ENCODE measurements at regions not wholly inside any gene's neighbourhood (a gene's known extent, or its start where the extent isn't known, plus 50 kb on each side); places are given as distances from the start of the nearest gene placed in this dataset.

GRCh38 chr5:171615705-171616640, 169.6 kb upstream of the SMIM23 start:
- TF ChIP-seq RAD21 (IDR thresholded peaks at IDR 0.05; ENCODE audit: low read depth) (no peak), NFIC (IDR thresholded peaks at IDR 0.05) (no peak), EGR1 (IDR thresholded peaks at IDR 0.05) (no peak), FOXM1 (IDR thresholded peaks at IDR 0.05; ENCODE audit: borderline replicate concordance, low read depth) (no peak), TEAD4 (IDR thresholded peaks at IDR 0.05) (no peak), TCF12 (IDR thresholded peaks at IDR 0.05; ENCODE audit: low read depth) (no peak), CREB1 (IDR thresholded peaks at IDR 0.05; ENCODE audit: low read depth) (no peak), YY1 (IDR thresholded peaks at IDR 0.05; ENCODE audit: low read depth) (no peak), CEBPB (IDR thresholded peaks at IDR 0.05) (no peak), MAX (IDR thresholded peaks at IDR 0.05) (no peak)

- TF ChIP-seq CREB1 (IDR thresholded peaks at IDR 0.05; ENCODE audit: low read depth) = no peak
- no peak for TF ChIP-seq TEAD4 (IDR thresholded peaks at IDR 0.05)
These were observed 168.4 kb upstream of the SMIM23 start for GRCh38 chr5:171617266-171617665.

GRCh38 chr5:171617817-171618591, 167.6 kb upstream of the SMIM23 start:
- TF ChIP-seq REST (IDR thresholded peaks at IDR 0.05; ENCODE audit: low read depth) (no peak), CEBPB (IDR thresholded peaks at IDR 0.05) (no peak), YY1 (IDR thresholded peaks at IDR 0.05; ENCODE audit: low read depth) (no peak), TCF12 (IDR thresholded peaks at IDR 0.05; ENCODE audit: low read depth) (no peak), EGR1 (IDR thresholded peaks at IDR 0.05) (no peak), TAF1 (IDR thresholded peaks at IDR 0.05; ENCODE audit: low read depth) (no peak), FOXM1 (IDR thresholded peaks at IDR 0.05; ENCODE audit: borderline replicate concordance, low read depth) (no peak)

- TF ChIP-seq FOXM1 (IDR thresholded peaks at IDR 0.05; ENCODE audit: borderline replicate concordance, low read depth) = no peak
- TF ChIP-seq YY1 (IDR thresholded peaks at IDR 0.05; ENCODE audit: low read depth) = no peak
- TF ChIP-seq ZBTB7A (IDR thresholded peaks at IDR 0.05; ENCODE audit: low read depth) = no peak
- no peak for TF ChIP-seq MAX (IDR thresholded peaks at IDR 0.05)
- TF ChIP-seq USF1 (IDR thresholded peaks at IDR 0.05) = no peak
- no peak for TF ChIP-seq EGR1 (IDR thresholded peaks at IDR 0.05)
- no peak for TF ChIP-seq CEBPB (IDR thresholded peaks at IDR 0.05)
- no peak for TF ChIP-seq TAF1 (IDR thresholded peaks at IDR 0.05; ENCODE audit: low read depth)
- no peak for TF ChIP-seq TEAD4 (IDR thresholded peaks at IDR 0.05)
- no peak for TF ChIP-seq CREB1 (IDR thresholded peaks at IDR 0.05; ENCODE audit: low read depth)
- no peak for TF ChIP-seq EP300 (IDR thresholded peaks at IDR 0.05; ENCODE audit: borderline replicate concordance)
- no peak for TF ChIP-seq NFIC (IDR thresholded peaks at IDR 0.05)
- no peak for TF ChIP-seq RAD21 (IDR thresholded peaks at IDR 0.05; ENCODE audit: low read depth)
- no peak for TF ChIP-seq REST (IDR thresholded peaks at IDR 0.05; ENCODE audit: low read depth)
- TF ChIP-seq TCF12 (IDR thresholded peaks at IDR 0.05; ENCODE audit: low read depth) = no peak
These were observed 166.4 kb upstream of the SMIM23 start for GRCh38 chr5:171619196-171619595.

GRCh38 chr5:171619744-171620143, 165.9 kb upstream of the SMIM23 start:
- TF ChIP-seq FOXM1 (IDR thresholded peaks at IDR 0.05; ENCODE audit: borderline replicate concordance, low read depth) (no peak), CREB1 (IDR thresholded peaks at IDR 0.05; ENCODE audit: low read depth) (no peak), REST (IDR thresholded peaks at IDR 0.05; ENCODE audit: low read depth) (no peak), EP300 (IDR thresholded peaks at IDR 0.05; ENCODE audit: borderline replicate concordance) (no peak), TEAD4 (IDR thresholded peaks at IDR 0.05) (no peak), NFIC (IDR thresholded peaks at IDR 0.05) (no peak), RAD21 (IDR thresholded peaks at IDR 0.05; ENCODE audit: low read depth) (no peak), USF1 (IDR thresholded peaks at IDR 0.05) (no peak), TAF1 (IDR thresholded peaks at IDR 0.05; ENCODE audit: low read depth) (no peak), YY1 (IDR thresholded peaks at IDR 0.05; ENCODE audit: low read depth) (no peak), CEBPB (IDR thresholded peaks at IDR 0.05) (no peak), EGR1 (IDR thresholded peaks at IDR 0.05) (no peak), TCF12 (IDR thresholded peaks at IDR 0.05; ENCODE audit: low read depth) (no peak), MAX (IDR thresholded peaks at IDR 0.05) (no peak), ZBTB7A (IDR thresholded peaks at IDR 0.05; ENCODE audit: low read depth) (no peak)
